Liver (tissue), 8 donors: ENCODE measurements at regions not wholly inside any gene's neighbourhood (a gene's known extent, or its start where the extent isn't known, plus 50 kb on each side); places are given as distances from the start of the nearest gene placed in this dataset.

ENCODE experiments used
- DNase-seq: peaks from one replicate; pipeline ENCODE4 v3.0.0-alpha.2; 2017; ENCODE audit warnings: low spot score
- H3K27ac ChIP-seq, 2 donors: one replicate each; pipeline ENCODE4 v1.7.0; 2013; ENCODE audit warnings: inconsistent platforms in 2 of 2, low read length in 2 of 2, control low read depth in 1 of 2, low read depth in 1 of 2, mild to moderate bottlenecking in 1 of 2
- H3K27me3 ChIP-seq, 4 donors: one replicate each; pipeline versions ENCODE4 v1.6.1 to v1.7.0; 2013; ENCODE audit warnings: low read length in 3 of 4, inconsistent platforms in 1 of 4, mild to moderate bottlenecking in 1 of 4, moderate library complexity in 1 of 4; ENCODE audit not compliant: control insufficient read depth in 4 of 4, insufficient read depth in 4 of 4
- H3K36me3 ChIP-seq, 4 donors: one replicate each; pipeline versions ENCODE4 v1.6.1 to v1.7.0; 2013; ENCODE audit warnings: low read length in 3 of 4, mild to moderate bottlenecking in 3 of 4, low read depth in 1 of 4, moderate library complexity in 1 of 4; ENCODE audit not compliant: control insufficient read depth in 4 of 4, insufficient read depth in 3 of 4
- H3K4me1 ChIP-seq, 4 donors: one replicate each; pipeline versions ENCODE4 v1.6.1 to v1.7.0; 2013; ENCODE audit warnings: low read length in 3 of 4, mild to moderate bottlenecking in 3 of 4, moderate library complexity in 1 of 4; ENCODE audit not compliant: control insufficient read depth in 4 of 4, insufficient read depth in 4 of 4
- H3K4me3 ChIP-seq, 3 donors: one replicate each; pipeline versions ENCODE4 v1.6.1 to v1.7.0; 2013; ENCODE audit warnings: low read length in 3 of 3, control low read depth in 1 of 3, low read depth in 1 of 3, mild to moderate bottlenecking in 1 of 3
- H3K9ac ChIP-seq, 2 donors: one replicate each; pipeline ENCODE4 v1.7.0; 2013; ENCODE audit warnings: low read length in 2 of 2, mild to moderate bottlenecking in 2 of 2, moderate library complexity in 2 of 2, control low read depth in 1 of 2, low read depth in 1 of 2
- H3K9me3 ChIP-seq, 4 donors: one replicate each; pipeline versions ENCODE4 v1.6.1 to v1.7.0; 2013; ENCODE audit warnings: low read length in 3 of 4; ENCODE audit not compliant: control insufficient read depth in 4 of 4
- EGR1 ChIP-seq, 2 donors: IDR thresholded peaks; 2 replicates each; pipeline ENCODE4 v1.6.1; 2016 to 2018; ENCODE audit warnings: antibody characterized with exemption in 2 of 2, low read depth in 2 of 2
- FOXA1 ChIP-seq: IDR thresholded peaks from 2 replicates; pipeline ENCODE4 v1.6.1; 2016; ENCODE audit warnings: antibody characterized with exemption
- FOXA2 ChIP-seq: IDR thresholded peaks from 2 replicates; pipeline ENCODE4 v1.6.1; 2016; ENCODE audit warnings: antibody characterized with exemption
- GABPA ChIP-seq, 2 donors: IDR thresholded peaks in 1 of 2; conservative IDR thresholded peaks in 1 of 2; 2 replicates each; pipeline ENCODE4 v1.6.1; 2016; ENCODE audit warnings: antibody characterized with exemption in 2 of 2, mild to moderate bottlenecking in 1 of 2, moderate library complexity in 1 of 2
- HNF4A ChIP-seq, 2 donors: conservative IDR thresholded peaks; 2 replicates each; pipeline ENCODE4 v1.6.1; 2016; ENCODE audit warnings: antibody characterized with exemption in 2 of 2, mild to moderate bottlenecking in 2 of 2
- HNF4G ChIP-seq: IDR thresholded peaks from 2 replicates; pipeline ENCODE4 v1.6.1; 2016; ENCODE audit warnings: antibody characterized with exemption
- JUND ChIP-seq, 2 donors: IDR thresholded peaks; 2 replicates each; pipeline ENCODE4 v1.6.1; 2016; ENCODE audit warnings: antibody characterized with exemption in 2 of 2
- NR2F2 ChIP-seq: IDR thresholded peaks from 2 replicates; pipeline ENCODE4 v1.6.1; 2016; ENCODE audit warnings: antibody characterized with exemption
- RAD21 ChIP-seq, 2 donors: IDR thresholded peaks; 2 replicates each; pipeline ENCODE4 v1.6.1; 2016; ENCODE audit warnings: antibody characterized with exemption in 2 of 2, mild to moderate bottlenecking in 2 of 2
- RXRA ChIP-seq, 2 donors: IDR thresholded peaks; 2 replicates each; pipeline ENCODE4 v1.6.1; 2017 to 2018; ENCODE audit warnings: antibody characterized with exemption in 2 of 2, mild to moderate bottlenecking in 1 of 2
- SP1 ChIP-seq: IDR thresholded peaks from 2 replicates; pipeline ENCODE4 v1.6.1; 2018; ENCODE audit warnings: antibody characterized with exemption, mild to moderate bottlenecking
- TAF1 ChIP-seq: conservative IDR thresholded peaks from 2 replicates; pipeline ENCODE4 v1.6.1; 2016; ENCODE audit warnings: antibody characterized with exemption, mild to moderate bottlenecking
- YY1 ChIP-seq: IDR thresholded peaks from 2 replicates; pipeline ENCODE4 v1.6.1; 2016; ENCODE audit warnings: antibody characterized with exemption, mild to moderate bottlenecking
- WGBS: extraction: QIAGEN DNeasy Blood & Tissue Kit; methylation state at CpG from one replicate; pipeline ENCODE4 v1.1.7; 2013; 5-methylcytosine and 5-hydroxymethylcytosine counted together
- TF ChIP-seq, protein P1 (sequence below): IDR thresholded peaks from 2 replicates; pipeline ENCODE4 v1.6.1; 2016; ENCODE audit warnings: antibody characterized with exemption
- TF ChIP-seq, protein P2 (sequence below): IDR thresholded peaks from 2 replicates; pipeline ENCODE4 v1.6.1; 2016; ENCODE audit warnings: antibody characterized with exemption
- TF ChIP-seq, protein P3 (sequence below): IDR thresholded peaks from 2 replicates; pipeline ENCODE4 v1.6.1; 2016; ENCODE audit warnings: antibody characterized with exemption, mild to moderate bottlenecking
- TF ChIP-seq, protein P4 (sequence below): IDR thresholded peaks from 2 replicates; pipeline ENCODE4 v1.6.1; 2016; ENCODE audit warnings: antibody characterized with exemption
- TF ChIP-seq, protein P5 (sequence below): fragments of 150-350 bp; IDR thresholded peaks from 2 replicates; pipeline ENCODE4 v1.5.1; 2017; ENCODE audit warnings: improper control_type of control experiment, low read depth, low read length; ENCODE audit not compliant: missing input control
- donor health status: healthy.
- donor health status: healthy.
- donor health status: healthy.
- donor health status: healthy.
- donor health status: healthy.

DNA sequence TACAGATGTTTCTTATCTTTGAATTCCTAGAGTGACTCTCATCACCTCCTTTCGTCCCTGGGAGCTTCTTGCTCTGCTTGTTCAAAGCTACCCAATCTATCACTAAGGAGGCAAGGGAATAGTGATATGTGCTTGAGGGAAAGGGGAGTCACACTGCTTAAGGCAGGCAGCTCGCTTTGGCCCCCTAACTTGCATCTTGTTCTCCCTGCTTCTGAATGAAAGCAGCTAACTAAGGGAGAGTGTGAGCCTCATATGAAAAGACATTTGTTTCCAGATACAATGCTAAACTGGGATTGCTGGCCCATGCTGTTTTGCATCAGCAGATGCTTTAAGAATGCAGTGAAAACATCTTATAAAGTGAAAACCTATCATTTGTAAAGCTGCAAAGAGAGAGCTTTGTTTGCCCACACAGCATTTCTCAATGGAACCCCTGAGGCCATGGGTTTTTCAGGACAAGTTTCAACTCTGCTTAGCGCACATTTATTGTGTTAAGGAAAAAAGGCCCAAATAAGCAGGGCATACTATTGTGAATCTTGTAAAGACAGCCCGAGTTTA, 367.9 kb upstream of the ADAMTSL1 start:
- no peaks in the 10 kb centered on the region for H3K27me3 ChIP-seq
- H3K36me3 ChIP-seq: no peaks in the 10 kb centered on the region
- no peak for DNase-seq
- no peaks in the 10 kb centered on the region for H3K9me3 ChIP-seq
- no peaks in the 10 kb centered on the region for H3K4me1 ChIP-seq
- H3K4me3 ChIP-seq: no peak overlapping the region
- 71% methylated on average over 4 of the region's 4 CpGs for WGBS
- H3K27ac ChIP-seq: no peak overlapping the region
- H3K9ac ChIP-seq: no peak overlapping the region
- TF ChIP-seq JUND (IDR thresholded peaks at IDR 0.05) (no peak), FOXA1 (no peak), TAF1 (no peak), RXRA (IDR thresholded peaks at IDR 0.05) (no peak), FOXA2 (no peak), YY1 (no peak), RAD21 (IDR thresholded peaks at IDR 0.05) (no peak), NR2F2 (no peak), HNF4A (conservative IDR thresholded peaks at IDR 0.05) (no peak), GABPA (IDR thresholded peaks at IDR 0.05 in 1 of 2, conservative IDR thresholded peaks at IDR 0.05 in 1 of 2) (no peak), EGR1 (IDR thresholded peaks at IDR 0.05; ENCODE audit: low read depth in 2 of 2) (no peak), SP1 (no peak), HNF4G (no peak)
- TF ChIP-seq, protein P1, sequence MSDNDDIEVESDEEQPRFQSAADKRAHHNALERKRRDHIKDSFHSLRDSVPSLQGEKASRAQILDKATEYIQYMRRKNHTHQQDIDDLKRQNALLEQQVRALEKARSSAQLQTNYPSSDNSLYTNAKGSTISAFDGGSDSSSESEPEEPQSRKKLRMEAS: no peak
- TF ChIP-seq, protein P2, sequence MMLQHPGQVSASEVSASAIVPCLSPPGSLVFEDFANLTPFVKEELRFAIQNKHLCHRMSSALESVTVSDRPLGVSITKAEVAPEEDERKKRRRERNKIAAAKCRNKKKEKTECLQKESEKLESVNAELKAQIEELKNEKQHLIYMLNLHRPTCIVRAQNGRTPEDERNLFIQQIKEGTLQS: no peak
- TF ChIP-seq, protein P3, sequence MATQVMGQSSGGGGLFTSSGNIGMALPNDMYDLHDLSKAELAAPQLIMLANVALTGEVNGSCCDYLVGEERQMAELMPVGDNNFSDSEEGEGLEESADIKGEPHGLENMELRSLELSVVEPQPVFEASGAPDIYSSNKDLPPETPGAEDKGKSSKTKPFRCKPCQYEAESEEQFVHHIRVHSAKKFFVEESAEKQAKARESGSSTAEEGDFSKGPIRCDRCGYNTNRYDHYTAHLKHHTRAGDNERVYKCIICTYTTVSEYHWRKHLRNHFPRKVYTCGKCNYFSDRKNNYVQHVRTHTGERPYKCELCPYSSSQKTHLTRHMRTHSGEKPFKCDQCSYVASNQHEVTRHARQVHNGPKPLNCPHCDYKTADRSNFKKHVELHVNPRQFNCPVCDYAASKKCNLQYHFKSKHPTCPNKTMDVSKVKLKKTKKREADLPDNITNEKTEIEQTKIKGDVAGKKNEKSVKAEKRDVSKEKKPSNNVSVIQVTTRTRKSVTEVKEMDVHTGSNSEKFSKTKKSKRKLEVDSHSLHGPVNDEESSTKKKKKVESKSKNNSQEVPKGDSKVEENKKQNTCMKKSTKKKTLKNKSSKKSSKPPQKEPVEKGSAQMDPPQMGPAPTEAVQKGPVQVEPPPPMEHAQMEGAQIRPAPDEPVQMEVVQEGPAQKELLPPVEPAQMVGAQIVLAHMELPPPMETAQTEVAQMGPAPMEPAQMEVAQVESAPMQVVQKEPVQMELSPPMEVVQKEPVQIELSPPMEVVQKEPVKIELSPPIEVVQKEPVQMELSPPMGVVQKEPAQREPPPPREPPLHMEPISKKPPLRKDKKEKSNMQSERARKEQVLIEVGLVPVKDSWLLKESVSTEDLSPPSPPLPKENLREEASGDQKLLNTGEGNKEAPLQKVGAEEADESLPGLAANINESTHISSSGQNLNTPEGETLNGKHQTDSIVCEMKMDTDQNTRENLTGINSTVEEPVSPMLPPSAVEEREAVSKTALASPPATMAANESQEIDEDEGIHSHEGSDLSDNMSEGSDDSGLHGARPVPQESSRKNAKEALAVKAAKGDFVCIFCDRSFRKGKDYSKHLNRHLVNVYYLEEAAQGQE: no peak
- TF ChIP-seq, protein P4, sequence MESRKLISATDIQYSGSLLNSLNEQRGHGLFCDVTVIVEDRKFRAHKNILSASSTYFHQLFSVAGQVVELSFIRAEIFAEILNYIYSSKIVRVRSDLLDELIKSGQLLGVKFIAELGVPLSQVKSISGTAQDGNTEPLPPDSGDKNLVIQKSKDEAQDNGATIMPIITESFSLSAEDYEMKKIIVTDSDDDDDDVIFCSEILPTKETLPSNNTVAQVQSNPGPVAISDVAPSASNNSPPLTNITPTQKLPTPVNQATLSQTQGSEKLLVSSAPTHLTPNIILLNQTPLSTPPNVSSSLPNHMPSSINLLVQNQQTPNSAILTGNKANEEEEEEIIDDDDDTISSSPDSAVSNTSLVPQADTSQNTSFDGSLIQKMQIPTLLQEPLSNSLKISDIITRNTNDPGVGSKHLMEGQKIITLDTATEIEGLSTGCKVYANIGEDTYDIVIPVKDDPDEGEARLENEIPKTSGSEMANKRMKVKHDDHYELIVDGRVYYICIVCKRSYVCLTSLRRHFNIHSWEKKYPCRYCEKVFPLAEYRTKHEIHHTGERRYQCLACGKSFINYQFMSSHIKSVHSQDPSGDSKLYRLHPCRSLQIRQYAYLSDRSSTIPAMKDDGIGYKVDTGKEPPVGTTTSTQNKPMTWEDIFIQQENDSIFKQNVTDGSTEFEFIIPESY: no peak
- TF ChIP-seq, protein P5, sequence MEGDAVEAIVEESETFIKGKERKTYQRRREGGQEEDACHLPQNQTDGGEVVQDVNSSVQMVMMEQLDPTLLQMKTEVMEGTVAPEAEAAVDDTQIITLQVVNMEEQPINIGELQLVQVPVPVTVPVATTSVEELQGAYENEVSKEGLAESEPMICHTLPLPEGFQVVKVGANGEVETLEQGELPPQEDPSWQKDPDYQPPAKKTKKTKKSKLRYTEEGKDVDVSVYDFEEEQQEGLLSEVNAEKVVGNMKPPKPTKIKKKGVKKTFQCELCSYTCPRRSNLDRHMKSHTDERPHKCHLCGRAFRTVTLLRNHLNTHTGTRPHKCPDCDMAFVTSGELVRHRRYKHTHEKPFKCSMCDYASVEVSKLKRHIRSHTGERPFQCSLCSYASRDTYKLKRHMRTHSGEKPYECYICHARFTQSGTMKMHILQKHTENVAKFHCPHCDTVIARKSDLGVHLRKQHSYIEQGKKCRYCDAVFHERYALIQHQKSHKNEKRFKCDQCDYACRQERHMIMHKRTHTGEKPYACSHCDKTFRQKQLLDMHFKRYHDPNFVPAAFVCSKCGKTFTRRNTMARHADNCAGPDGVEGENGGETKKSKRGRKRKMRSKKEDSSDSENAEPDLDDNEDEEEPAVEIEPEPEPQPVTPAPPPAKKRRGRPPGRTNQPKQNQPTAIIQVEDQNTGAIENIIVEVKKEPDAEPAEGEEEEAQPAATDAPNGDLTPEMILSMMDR: no peak
